GM18511 (cell line): ENCODE measurements at regions not wholly inside any gene's neighbourhood (a gene's known extent, or its start where the extent isn't known, plus 50 kb on each side); places are given as distances from the start of the nearest gene placed in this dataset.

Experiments
- ATAC-seq: cut with Tn5 transposase; IDR thresholded peaks from one replicate; pipeline ENCODE4 v1.9.1; 2021; ENCODE audit warnings: mild to moderate bottlenecking, moderate library complexity; ENCODE audit not compliant: unreplicated experiment

GRCh38 chr15:39135989-39136388, 444.9 kb upstream of the THBS1 start:
- ATAC-seq = no peak

DNA sequence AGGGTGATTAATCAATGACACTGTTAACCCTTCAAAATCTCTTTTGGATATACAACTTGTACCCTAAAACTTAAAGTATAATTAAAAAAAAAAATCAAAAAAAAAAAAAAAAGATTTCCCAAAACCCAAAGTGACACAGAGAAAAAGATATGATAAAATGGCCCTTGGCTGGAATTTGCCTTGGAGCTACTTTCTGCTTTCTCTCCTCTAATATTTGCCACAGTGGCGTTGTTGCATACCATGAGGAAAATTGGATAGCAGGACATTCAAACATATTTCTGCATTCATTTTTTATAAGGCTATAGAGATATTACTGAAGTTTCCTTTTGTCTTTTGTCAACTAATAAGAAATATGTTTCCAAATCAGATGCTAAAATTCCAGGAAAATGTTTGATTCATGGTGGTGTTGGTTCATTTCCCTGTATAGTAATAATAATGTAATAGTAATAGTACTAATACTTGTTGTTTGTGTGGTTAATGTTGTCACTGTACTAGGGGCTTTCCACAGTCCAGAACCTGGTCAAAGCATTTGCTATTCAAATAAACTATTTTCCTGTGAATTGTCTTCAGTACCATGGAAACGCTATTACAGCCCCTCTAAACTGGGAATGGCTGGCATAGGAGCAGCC, 441.3 kb upstream of the THBS1 start:
- ATAC-seq = peak; percentile 48

GRCh38 chr15:39140060-39140604, 440.7 kb upstream of the THBS1 start:
- ATAC-seq = peak; percentile 74

- no peak for ATAC-seq
These were observed 438.4 kb upstream of the THBS1 start for GRCh38 chr15:39142500-39142899.

- no peak for ATAC-seq
These were observed 437.4 kb upstream of the THBS1 start for GRCh38 chr15:39143479-39143878.

GRCh38 chr15:39144051-39144450, 436.8 kb upstream of the THBS1 start:
- no peak for ATAC-seq

GRCh38 chr15:39144613-39145499, 436.0 kb upstream of the THBS1 start:
- ATAC-seq = no peak

DNA sequence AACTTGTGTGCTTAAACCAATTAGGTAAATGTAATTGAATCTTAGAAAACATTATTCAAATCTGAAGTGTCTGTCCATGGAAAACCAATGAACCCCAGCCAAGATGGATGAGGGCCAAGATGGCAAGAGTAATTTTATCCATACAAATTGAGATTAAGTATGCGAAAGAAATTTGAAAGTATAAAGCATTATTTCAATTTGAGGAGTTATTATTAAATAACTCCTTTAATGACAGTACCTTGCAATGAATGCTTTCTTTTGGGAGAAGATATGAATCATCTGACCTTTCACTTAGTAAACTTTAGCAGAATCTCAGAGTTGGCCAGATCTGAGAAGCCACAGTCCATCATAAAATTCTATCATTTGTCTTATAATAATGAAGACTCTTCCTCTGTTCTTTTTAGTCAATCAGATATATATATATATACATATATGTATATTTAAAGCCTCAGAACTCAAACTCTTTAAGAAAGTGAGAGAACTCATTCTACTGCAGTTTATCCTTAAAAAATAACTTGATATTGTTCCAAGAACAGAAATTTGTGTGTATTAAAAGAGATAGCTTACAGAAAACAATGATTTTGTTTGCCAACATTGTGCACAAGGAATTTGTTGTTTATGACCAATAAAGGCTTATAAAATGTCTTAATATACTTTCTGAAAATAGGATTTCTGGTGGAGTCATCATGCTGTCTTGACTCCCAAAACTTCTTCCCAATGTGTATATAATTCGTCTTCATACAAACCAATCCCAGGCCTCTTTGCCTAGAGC, 434.8 kb upstream of the THBS1 start:
- no peak for ATAC-seq

- ATAC-seq = no peak
These were observed 431.2 kb upstream of the THBS1 start for GRCh38 chr15:39149636-39150150.

DNA sequence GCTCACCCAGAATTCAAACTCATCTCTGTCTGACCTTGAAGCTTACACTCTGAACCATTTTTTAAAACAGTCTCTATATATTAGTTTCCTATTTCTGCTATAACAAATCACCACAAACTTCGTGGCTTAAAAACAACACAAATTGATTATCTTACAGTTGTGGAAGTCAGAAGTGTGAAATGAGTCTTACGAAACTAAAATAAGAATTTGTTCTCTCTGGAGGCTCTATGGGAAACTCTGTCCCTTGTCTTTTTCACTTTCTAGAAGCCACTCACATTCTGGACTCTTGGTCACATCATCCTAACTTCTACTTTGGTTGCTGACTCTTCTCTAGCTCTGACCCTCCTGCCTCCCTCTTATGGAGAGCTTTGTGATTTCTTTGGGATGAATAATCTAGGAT, 429.3 kb upstream of the THBS1 start:
- ATAC-seq = peak; percentile 68

- no peak for ATAC-seq
These were observed 427.7 kb upstream of the THBS1 start for GRCh38 chr15:39153058-39153714.

- no peak for ATAC-seq
These were observed 427.2 kb upstream of the THBS1 start for GRCh38 chr15:39153716-39154115.

- no peak for ATAC-seq
These were observed 426.6 kb upstream of the THBS1 start for GRCh38 chr15:39154227-39154638.

GRCh38 chr15:39154776-39155175, 426.1 kb upstream of the THBS1 start:
- ATAC-seq = no peak

- no peak for ATAC-seq
These were observed 424.7 kb upstream of the THBS1 start for GRCh38 chr15:39156166-39156565.

DNA sequence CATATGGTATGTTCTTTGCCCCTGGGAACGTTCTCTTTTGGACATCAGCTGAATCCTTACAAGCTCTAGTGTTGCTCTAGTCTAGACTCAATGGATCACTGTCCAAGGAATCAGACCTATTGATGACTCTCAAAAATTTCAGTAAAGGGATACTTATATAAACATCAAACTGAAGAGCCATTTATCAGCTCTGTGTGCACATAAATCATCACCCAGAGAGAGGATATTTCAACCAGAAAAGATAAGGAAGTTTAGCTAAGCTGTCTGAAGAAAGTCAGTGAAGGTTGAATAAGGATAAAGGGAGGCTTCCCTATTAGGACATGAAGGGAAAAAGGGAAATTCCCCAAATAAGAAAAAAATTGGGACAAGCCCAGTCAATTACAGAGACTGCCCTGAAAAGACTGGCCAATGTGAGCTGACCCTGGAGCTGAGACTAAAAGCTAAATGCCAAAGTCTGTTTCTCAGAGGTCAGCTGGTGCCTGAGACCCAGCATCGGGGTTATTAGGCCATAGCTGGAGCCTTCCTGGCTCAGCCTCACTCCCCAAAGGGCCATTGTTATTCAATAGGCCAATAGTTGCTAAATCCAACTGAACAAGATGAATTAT, 424.1 kb upstream of the THBS1 start:
- ATAC-seq = no peak

GRCh38 chr15:39157882-39158281, 423.0 kb upstream of the THBS1 start:
- no peak for ATAC-seq

DNA sequence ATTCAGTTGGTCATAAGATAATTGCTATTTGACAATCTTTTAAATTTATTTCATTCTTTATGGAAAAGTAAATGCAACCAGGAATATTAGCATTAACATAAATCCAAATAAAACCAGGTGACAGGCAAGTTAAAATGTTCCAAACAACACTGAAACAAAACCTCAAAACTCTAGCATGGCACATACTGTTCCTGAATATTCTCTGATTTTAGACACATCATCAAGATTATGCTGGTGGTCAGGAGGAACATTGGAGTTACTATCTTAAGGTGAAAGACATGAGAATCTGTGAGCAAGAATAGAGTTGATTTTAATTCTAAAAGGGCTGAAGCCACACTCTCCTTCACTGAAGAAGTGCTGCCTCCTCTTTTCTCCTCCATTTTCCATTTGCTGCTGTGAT, 421.0 kb upstream of the THBS1 start:
- no peak for ATAC-seq

- ATAC-seq = no peak
These were observed 419.8 kb upstream of the THBS1 start for GRCh38 chr15:39161096-39161495.

GRCh38 chr15:39165020-39165706, 415.7 kb upstream of the THBS1 start:
- ATAC-seq = no peak
